DOHH2 (cell line): ENCODE measurements at regions not wholly inside any gene's neighbourhood (a gene's known extent, or its start where the extent isn't known, plus 50 kb on each side); places are given as distances from the start of the nearest gene placed in this dataset.

Experiments
- H3F3A ChIP-seq: fragments of 200-600 bp; sonication (generic), shearing (Covaris generic); 2 replicates; pipeline ENCODE4 v1.6.0; 2016; ENCODE audit warnings: antibody characterized with exemption, mild to moderate bottlenecking; ENCODE audit not compliant: control insufficient read depth, insufficient read depth
- H3K27ac ChIP-seq: fragments of 200-600 bp; sonication (generic); 2 replicates; pipeline ENCODE4 v1.5.1; 2014; ENCODE audit warnings: low read depth, mild to moderate bottlenecking, low read length, moderate library complexity
- H3K27me3 ChIP-seq: fragments of 200-600 bp; sonication (generic); 2 replicates; pipeline ENCODE4 v1.6.1; 2014; ENCODE audit warnings: mild to moderate bottlenecking, low read length, mixed read lengths; ENCODE audit not compliant: control insufficient read depth
- H3K36me3 ChIP-seq: fragments of 200-600 bp; sonication (generic); 2 replicates; pipeline ENCODE4 v1.6.1; 2014; ENCODE audit warnings: mild to moderate bottlenecking, low read length, moderate library complexity, mixed read lengths; ENCODE audit not compliant: control insufficient read depth
- H3K4me1 ChIP-seq: fragments of 200-600 bp; sonication (generic); 2 replicates; pipeline ENCODE4 v1.6.1; 2014; ENCODE audit warnings: mild to moderate bottlenecking, low read length, mixed read lengths; ENCODE audit not compliant: control insufficient read depth
- H3K4me2 ChIP-seq: fragments of 200-600 bp; sonication (generic); 2 replicates; pipeline ENCODE4 v1.6.0; 2014; ENCODE audit warnings: mild to moderate bottlenecking, low read length, moderate library complexity
- H3K4me3 ChIP-seq: fragments of 200-600 bp; sonication (generic); 2 replicates; pipeline ENCODE4 v1.5.1; 2014; ENCODE audit warnings: mild to moderate bottlenecking, low read length, mixed read lengths
- H3K79me2 ChIP-seq: fragments of 200-600 bp; sonication (generic); 2 replicates; pipeline ENCODE4 v1.6.1; 2014; ENCODE audit warnings: mild to moderate bottlenecking, low read length, mixed read lengths; ENCODE audit not compliant: control insufficient read depth
- H3K9me2 ChIP-seq: fragments of 200-600 bp; sonication (generic); replicated peaks from 2 replicates; pipeline ENCODE4 v1.6.1; 2014; ENCODE audit warnings: mild to moderate bottlenecking, low read length, mixed read lengths; ENCODE audit not compliant: control insufficient read depth
- H3K9me3 ChIP-seq: fragments of 200-600 bp; sonication (generic); 2 replicates; pipeline ENCODE4 v1.6.1; 2014; ENCODE audit warnings: antibody characterized with exemption, low read length, mixed read lengths; ENCODE audit not compliant: control insufficient read depth, insufficient read depth
- H4K20me1 ChIP-seq: fragments of 200-600 bp; sonication (generic); 2 replicates; pipeline ENCODE4 v1.6.0; 2014; ENCODE audit warnings: low read depth, mild to moderate bottlenecking, antibody characterized with exemption, low read length, moderate library complexity; ENCODE audit not compliant: control insufficient read depth, insufficient read depth
- CTCF ChIP-seq: fragments of 200-600 bp; sonication (generic); IDR thresholded peaks from one replicate; pipeline ENCODE4 v1.5.1; 2014; ENCODE audit warnings: antibody characterized with exemption, mild to moderate bottlenecking, low read depth, low read length; ENCODE audit not compliant: poor library complexity, severe bottlenecking
- EZH2phosphoT487 ChIP-seq: fragments of 200-600 bp; sonication (generic); IDR thresholded peaks from 2 replicates; pipeline ENCODE4 v1.6.1; 2017; ENCODE audit warnings: borderline replicate concordance, mild to moderate bottlenecking, antibody characterized with exemption, low read length, moderate library complexity, mixed read lengths

DNA sequence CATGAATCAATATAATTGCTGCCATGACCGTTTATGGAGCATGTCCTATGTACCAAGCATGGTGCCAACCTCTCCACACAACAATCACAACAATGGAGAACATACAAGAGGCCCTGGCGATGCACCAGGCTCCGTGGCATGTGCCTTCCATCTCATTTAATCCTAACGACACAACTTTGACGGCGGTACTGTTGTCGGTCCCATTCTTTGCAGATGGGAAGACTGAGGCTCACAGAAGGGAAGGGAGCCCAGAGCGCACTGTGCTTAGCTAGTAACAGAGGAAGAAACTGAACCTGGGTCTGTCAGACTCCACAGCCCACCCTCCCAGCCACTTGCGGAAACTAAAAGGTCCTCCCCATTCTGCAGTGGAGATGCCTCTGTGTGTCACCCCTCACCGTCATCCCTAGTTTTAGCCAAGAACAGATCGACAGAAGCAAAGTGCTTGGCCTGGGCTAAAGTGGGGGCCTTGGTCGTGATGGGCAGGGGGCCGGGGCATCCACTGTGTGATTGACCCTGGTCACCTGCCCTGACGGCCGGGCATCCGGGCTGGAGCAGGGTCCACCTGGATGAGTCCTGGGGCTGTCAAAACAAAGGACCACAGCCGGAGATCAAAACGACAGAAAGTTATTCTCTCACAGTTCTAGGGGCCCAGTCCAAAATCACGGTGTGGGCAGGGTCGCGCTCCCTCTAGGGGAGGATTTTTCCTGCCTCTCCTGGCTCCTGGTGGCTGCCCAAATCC is 183.9 kb downstream of the C16orf95 start:
- H3K27me3 ChIP-seq = no peaks in the 10 kb centered on the region
- no peak overlapping the region for H3K4me2 ChIP-seq
- H3K9me2 ChIP-seq = no peaks in the 10 kb centered on the region
- H3K36me3 ChIP-seq = no peaks in the 10 kb centered on the region
- H3K27ac ChIP-seq = no peak overlapping the region
- H3K9me3 ChIP-seq = no peaks in the 10 kb centered on the region
- H3F3A ChIP-seq = no peaks in the 10 kb centered on the region
- H3K4me3 ChIP-seq = no peak overlapping the region
- TF ChIP-seq EZH2phosphoT487 (no peak), CTCF (no peak)
- H3K79me2 ChIP-seq = no peaks in the 10 kb centered on the region
- H4K20me1 ChIP-seq = no peaks in the 10 kb centered on the region
- no peaks in the 10 kb centered on the region for H3K4me1 ChIP-seq

DNA sequence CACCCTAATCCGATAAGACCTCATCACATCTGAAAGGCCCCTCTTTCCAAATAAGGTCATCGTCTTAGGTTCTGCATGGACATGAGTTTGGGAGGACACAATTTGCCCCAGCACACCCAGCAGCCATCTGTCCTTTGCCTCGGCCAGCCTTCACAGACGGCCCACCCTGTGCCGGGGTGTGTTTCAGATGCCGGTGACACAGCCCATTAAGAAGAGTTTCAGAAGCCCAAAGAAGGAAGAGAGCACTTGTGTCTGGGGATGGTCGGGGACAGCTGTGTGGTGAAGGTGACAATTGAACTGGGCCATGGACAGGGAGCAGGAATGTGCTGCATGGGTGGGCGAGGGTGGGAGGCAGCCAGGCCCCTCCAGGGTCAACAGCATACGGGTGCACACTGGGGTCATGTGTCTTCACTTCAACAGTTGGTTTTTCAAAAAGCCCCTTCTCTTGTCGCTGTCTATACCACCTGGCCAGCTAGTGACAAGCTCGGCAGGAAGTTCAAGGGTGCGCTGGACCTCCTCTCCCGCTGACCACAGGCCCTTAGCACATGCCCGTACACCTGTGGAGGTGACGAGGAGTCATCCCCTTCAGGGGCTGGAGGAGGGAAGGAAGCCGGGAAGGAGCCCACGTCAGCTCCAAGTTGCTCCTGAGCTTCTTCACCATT is 183.1 kb downstream of the C16orf95 start:
- Histone ChIP-seq H3K27ac (no peak overlapping the region), H3K4me2 (no peak overlapping the region), H3F3A (no peaks in the 10 kb centered on the region), H3K36me3 (no peaks in the 10 kb centered on the region), H3K9me2 (no peaks in the 10 kb centered on the region), H3K79me2 (no peaks in the 10 kb centered on the region), H3K27me3 (no peaks in the 10 kb centered on the region), H3K9me3 (no peaks in the 10 kb centered on the region), H4K20me1 (no peaks in the 10 kb centered on the region), H3K4me3 (no peak overlapping the region), H3K4me1 (no peaks in the 10 kb centered on the region)
- TF ChIP-seq CTCF (no peak), EZH2phosphoT487 (no peak)

- Histone ChIP-seq H3K9me2 (no peaks in the 10 kb centered on the region), H3K79me2 (no peaks in the 10 kb centered on the region), H4K20me1 (no peaks in the 10 kb centered on the region), H3K4me3 (no peak overlapping the region), H3K9me3 (no peaks in the 10 kb centered on the region), H3K4me2 (no peak overlapping the region), H3F3A (no peaks in the 10 kb centered on the region), H3K36me3 (no peaks in the 10 kb centered on the region), H3K4me1 (no peaks in the 10 kb centered on the region), H3K27ac (no peak overlapping the region), H3K27me3 (no peaks in the 10 kb centered on the region)
- TF ChIP-seq CTCF = no peak
- TF ChIP-seq EZH2phosphoT487 = no peak
Observed at GRCh38 chr16:87134628-87134995, 182.6 kb downstream of the C16orf95 start.
